ENCODE measurements at regions not wholly inside any gene's neighbourhood (a gene's known extent, or its start where the extent isn't known, plus 50 kb on each side); places are given as distances from the start of the nearest gene placed in this dataset.
"Not testable (repeated sequence)": the region's sequence is repeated elsewhere in the genome, so short reads cannot be mapped to it uniquely, and the experiment has no call there.

- not testable (repeated sequence) for DNase-seq
Measured at GRCh38 chr13:33418224-33418953, 132.8 kb upstream of the STARD13 start.

GRCh38 chr13:33420117-33420516 is 134.6 kb upstream of the STARD13 start:
- not testable (repeated sequence) for DNase-seq

- no peak for DNase-seq
Measured at GRCh38 chr13:33426131-33426530, 140.6 kb upstream of the STARD13 start.

- no peak for DNase-seq
Measured at GRCh38 chr13:33433316-33433715, 147.8 kb upstream of the STARD13 start.

GRCh38 chr13:33434676-33435075 is 149.1 kb upstream of the STARD13 start:
- no peak for DNase-seq

- no peak for DNase-seq
Measured at GRCh38 chr13:33435207-33435606, 149.7 kb upstream of the STARD13 start.

- no peak for DNase-seq
Measured at GRCh38 chr13:33438918-33439317, 153.4 kb upstream of the STARD13 start.

- peak; percentile 22 for DNase-seq
Measured at GRCh38 chr13:33441015-33441414, 155.5 kb upstream of the STARD13 start.

- DNase-seq: no peak
Measured at GRCh38 chr13:33445024-33445423, 159.5 kb upstream of the STARD13 start.

GRCh38 chr13:33445476-33445875 is 159.9 kb upstream of the STARD13 start:
- no peak for DNase-seq

- DNase-seq: peak; percentile 20
Measured at GRCh38 chr13:33446821-33447725, 161.5 kb upstream of the STARD13 start.

- DNase-seq: no peak
Measured at GRCh38 chr13:33448889-33449288, 163.3 kb upstream of the STARD13 start.

GRCh38 chr13:33450956-33451709 is 165.6 kb upstream of the STARD13 start:
- DNase-seq: no peak

- no peak for DNase-seq
Measured at GRCh38 chr13:33452873-33453517, 167.4 kb upstream of the STARD13 start.

GRCh38 chr13:33453936-33454335 is 168.4 kb upstream of the STARD13 start:
- DNase-seq: no peak

- DNase-seq: peak; percentile 57
Measured at GRCh38 chr13:33454844-33455705, 169.5 kb upstream of the STARD13 start.

- no peak for DNase-seq
Measured at GRCh38 chr13:33459702-33460101, 174.1 kb upstream of the STARD13 start.

- no peak for DNase-seq
Measured at GRCh38 chr13:33462109-33462508, 176.6 kb upstream of the STARD13 start.

- no peak for DNase-seq
Measured at GRCh38 chr13:33464345-33464744, 178.8 kb upstream of the STARD13 start.

GRCh38 chr13:33466262-33466661 is 180.7 kb upstream of the STARD13 start:
- DNase-seq: no peak

- no peak for DNase-seq
Measured at GRCh38 chr13:33467556-33467955, 182.0 kb upstream of the STARD13 start.

- DNase-seq: no peak
Measured at GRCh38 chr13:33471204-33471603, 185.6 kb upstream of the STARD13 start.
